Smooth muscle cell (in vitro differentiated cells): ENCODE measurements at regions not wholly inside any gene's neighbourhood (a gene's known extent, or its start where the extent isn't known, plus 50 kb on each side); places are given as distances from the start of the nearest gene placed in this dataset.

ENCODE experiments used
- DNase-seq: peaks from one replicate; lab custom pipeline; 2025; ENCODE audit not compliant: unreplicated experiment; lab: John Stamatoyannopoulos, UW
- H2AFZ ChIP-seq: fragments of 200-600 bp; sonication (generic); 2 replicates; pipeline ENCODE4 v1.6.0; 2016; ENCODE audit warnings: antibody characterized with exemption, low read depth, mild to moderate bottlenecking
- H3F3A ChIP-seq: fragments of 200-600 bp; sonication (generic); 2 replicates; pipeline ENCODE4 v1.6.0; 2017; ENCODE audit warnings: antibody characterized with exemption, low read depth
- H3K27ac ChIP-seq: fragments of 200-600 bp; sonication (generic); 2 replicates; pipeline ENCODE4 v1.5.1; 2016; ENCODE audit warnings: low read depth, mild to moderate bottlenecking
- H3K27me3 ChIP-seq: fragments of 200-600 bp; sonication (generic); 2 replicates; pipeline ENCODE4 v1.6.1; 2016; ENCODE audit warnings: low read depth, mild to moderate bottlenecking
- H3K36me3 ChIP-seq: fragments of 200-600 bp; sonication (generic); 2 replicates; pipeline ENCODE4 v1.5.1; 2016; ENCODE audit warnings: low read depth
- H3K4me1 ChIP-seq: fragments of 200-600 bp; sonication (generic); 2 replicates; pipeline ENCODE4 v1.5.1; 2016; ENCODE audit warnings: low read depth
- H3K4me2 ChIP-seq: fragments of 200-600 bp; sonication (generic); 2 replicates; pipeline ENCODE4 v1.6.0; 2016; ENCODE audit warnings: mild to moderate bottlenecking
- H3K4me3 ChIP-seq: fragments of 200-600 bp; sonication (generic); 2 replicates; pipeline ENCODE4 v1.5.1; 2016; ENCODE audit warnings: mild to moderate bottlenecking
- H3K79me2 ChIP-seq: fragments of 200-600 bp; sonication (generic); 2 replicates; pipeline ENCODE4 v1.6.0; 2016; ENCODE audit warnings: low read depth, mild to moderate bottlenecking
- H3K9ac ChIP-seq: fragments of 200-600 bp; sonication (generic); 2 replicates; pipeline ENCODE4 v1.6.0; 2016; ENCODE audit warnings: low read depth
- H3K9me3 ChIP-seq: fragments of 200-600 bp; sonication (generic); replicated peaks from 2 replicates; pipeline ENCODE4 v1.5.1; 2016; ENCODE audit warnings: low read depth
- H4K20me1 ChIP-seq: fragments of 200-600 bp; sonication (generic); 2 replicates; pipeline ENCODE4 v1.6.0; 2016; ENCODE audit warnings: low read depth
- WGBS: methylation state at CpG from one replicate; pipeline ENCODE4 v1.1.7; 2016; ENCODE audit warnings: low lambda C conversion rate; 5-methylcytosine and 5-hydroxymethylcytosine counted together
- TF ChIP-seq, protein P1 (sequence below): fragments of 200-600 bp; sonication (generic); IDR thresholded peaks from 2 replicates; pipeline ENCODE4 v1.5.1; 2017; ENCODE audit warnings: borderline replicate concordance, mild to moderate bottlenecking, antibody characterized with exemption; ENCODE audit not compliant: insufficient read depth, poor library complexity, severe bottlenecking

DNA sequence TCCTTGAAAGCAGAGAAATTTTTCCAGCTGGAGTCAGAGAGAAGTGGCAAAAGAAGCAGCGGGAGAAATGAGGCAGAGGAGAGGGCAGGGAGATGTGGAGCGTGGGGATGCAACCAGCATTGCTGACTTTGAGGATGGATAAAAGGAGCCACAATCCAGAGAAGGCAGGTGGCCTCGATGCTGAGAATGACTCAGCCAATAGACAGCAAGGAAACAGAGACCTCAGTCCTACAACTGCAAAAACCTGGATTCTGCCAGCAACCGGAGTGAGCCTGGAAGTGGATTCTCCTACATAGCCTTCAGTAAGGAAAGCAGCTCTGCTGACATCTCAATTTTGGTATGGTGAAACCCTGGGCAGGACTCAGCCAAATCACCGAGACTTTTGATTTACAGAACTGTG, 128.9 kb upstream of the ATP1B1 start:
- H3K4me2 ChIP-seq: no peak overlapping the region
- TF ChIP-seq, protein P1, sequence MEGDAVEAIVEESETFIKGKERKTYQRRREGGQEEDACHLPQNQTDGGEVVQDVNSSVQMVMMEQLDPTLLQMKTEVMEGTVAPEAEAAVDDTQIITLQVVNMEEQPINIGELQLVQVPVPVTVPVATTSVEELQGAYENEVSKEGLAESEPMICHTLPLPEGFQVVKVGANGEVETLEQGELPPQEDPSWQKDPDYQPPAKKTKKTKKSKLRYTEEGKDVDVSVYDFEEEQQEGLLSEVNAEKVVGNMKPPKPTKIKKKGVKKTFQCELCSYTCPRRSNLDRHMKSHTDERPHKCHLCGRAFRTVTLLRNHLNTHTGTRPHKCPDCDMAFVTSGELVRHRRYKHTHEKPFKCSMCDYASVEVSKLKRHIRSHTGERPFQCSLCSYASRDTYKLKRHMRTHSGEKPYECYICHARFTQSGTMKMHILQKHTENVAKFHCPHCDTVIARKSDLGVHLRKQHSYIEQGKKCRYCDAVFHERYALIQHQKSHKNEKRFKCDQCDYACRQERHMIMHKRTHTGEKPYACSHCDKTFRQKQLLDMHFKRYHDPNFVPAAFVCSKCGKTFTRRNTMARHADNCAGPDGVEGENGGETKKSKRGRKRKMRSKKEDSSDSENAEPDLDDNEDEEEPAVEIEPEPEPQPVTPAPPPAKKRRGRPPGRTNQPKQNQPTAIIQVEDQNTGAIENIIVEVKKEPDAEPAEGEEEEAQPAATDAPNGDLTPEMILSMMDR: no peak
- H3K36me3 ChIP-seq: no peaks in the 10 kb centered on the region
- no peaks in the 10 kb centered on the region for H3K9me3 ChIP-seq
- H2AFZ ChIP-seq: no peak overlapping the region
- H3K9ac ChIP-seq: no peak overlapping the region
- no peaks in the 10 kb centered on the region for H3K4me1 ChIP-seq
- DNase-seq: no peak
- H3K4me3 ChIP-seq: no peak overlapping the region
- no peaks in the 10 kb centered on the region for H4K20me1 ChIP-seq
- H3F3A ChIP-seq: no peaks in the 10 kb centered on the region
- H3K27me3 ChIP-seq: no peaks in the 10 kb centered on the region
- no peaks in the 10 kb centered on the region for H3K79me2 ChIP-seq
- H3K27ac ChIP-seq: no peak overlapping the region
- WGBS: 70% methylated on average over 5 of the region's 5 CpGs

DNA sequence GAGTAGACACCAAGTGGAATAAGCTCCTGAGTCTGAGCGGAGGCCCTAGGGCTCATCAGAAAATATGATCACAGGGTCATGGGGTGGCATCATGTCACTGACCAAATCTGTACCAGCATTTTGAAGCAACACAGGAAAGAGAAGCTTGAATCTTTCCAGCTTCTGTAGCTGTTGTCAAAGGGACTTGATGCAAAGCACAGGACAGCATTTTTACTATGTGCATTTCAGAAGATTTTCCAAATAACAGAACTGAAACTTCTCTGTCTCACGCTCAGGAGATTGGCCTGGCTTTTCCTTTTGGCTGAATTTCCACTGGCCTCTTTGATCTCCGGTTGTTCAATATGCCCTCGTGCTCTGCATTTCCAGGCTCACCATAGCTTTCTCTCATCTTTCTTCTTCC, 127.2 kb upstream of the ATP1B1 start:
- TF ChIP-seq, protein P1: no peak
- Histone ChIP-seq H3K9ac (no peak overlapping the region), H2AFZ (peak overlapping the region; percentile 60), H3K9me3 (no peaks in the 10 kb centered on the region), H3K4me3 (no peak overlapping the region), H3K36me3 (no peaks in the 10 kb centered on the region), H3K27me3 (no peaks in the 10 kb centered on the region), H3K27ac (no peak overlapping the region), H3F3A (no peaks in the 10 kb centered on the region), H3K4me2 (no peak overlapping the region), H3K4me1 (no peaks in the 10 kb centered on the region), H4K20me1 (no peaks in the 10 kb centered on the region), H3K79me2 (no peaks in the 10 kb centered on the region)
- 61% methylated on average over 4 of the region's 4 CpGs for WGBS
- DNase-seq: no peak

DNA sequence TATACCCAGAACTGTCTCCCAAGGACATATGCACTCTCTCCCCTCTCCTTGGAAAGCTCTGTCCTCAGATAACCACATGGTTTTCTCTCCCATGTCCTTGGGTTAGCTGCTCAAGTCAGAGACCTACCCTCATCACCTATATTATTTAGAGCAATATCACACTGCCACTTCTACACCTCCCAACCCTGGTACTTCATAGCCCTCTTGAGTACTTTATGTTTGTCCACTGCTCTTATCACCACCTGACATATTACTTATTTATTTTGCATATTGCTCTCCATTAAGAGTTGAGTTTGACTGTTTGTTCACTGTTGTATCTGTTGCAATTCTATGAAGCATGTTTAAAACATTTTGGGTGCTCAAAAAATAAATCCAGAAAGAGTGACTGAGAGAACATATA, 126.3 kb upstream of the ATP1B1 start:
- no peaks in the 10 kb centered on the region for H3F3A ChIP-seq
- peak overlapping the region; percentile 60 for H2AFZ ChIP-seq
- H3K27ac ChIP-seq: no peak overlapping the region
- no peak overlapping the region for H3K4me3 ChIP-seq
- H3K36me3 ChIP-seq: no peaks in the 10 kb centered on the region
- no peak overlapping the region for H3K9ac ChIP-seq
- H4K20me1 ChIP-seq: no peaks in the 10 kb centered on the region
- no peaks in the 10 kb centered on the region for H3K4me1 ChIP-seq
- no peak overlapping the region for H3K4me2 ChIP-seq
- H3K79me2 ChIP-seq: no peaks in the 10 kb centered on the region
- no peak for DNase-seq
- H3K9me3 ChIP-seq: no peaks in the 10 kb centered on the region
- TF ChIP-seq, protein P1: no peak
- H3K27me3 ChIP-seq: no peaks in the 10 kb centered on the region

DNA sequence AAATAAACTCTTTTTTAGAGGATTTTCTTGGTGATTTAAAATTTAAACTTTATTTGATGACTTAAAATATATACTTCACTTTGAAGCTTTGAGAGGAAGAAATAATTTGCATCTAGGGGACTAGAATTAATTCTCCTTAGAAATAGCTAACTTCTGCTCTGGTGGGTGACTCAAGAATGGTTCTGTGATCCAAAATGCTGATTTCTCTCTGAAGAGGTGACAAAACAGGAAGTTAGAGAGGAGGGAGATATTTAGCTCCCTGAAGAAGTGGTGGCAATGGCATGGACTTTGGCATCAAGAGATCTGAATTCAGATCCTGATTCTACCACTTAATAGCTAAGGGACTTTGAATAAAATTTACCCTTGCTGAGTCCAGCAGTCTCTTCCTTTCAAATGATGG, 125.8 kb upstream of the ATP1B1 start:
- H3K4me2 ChIP-seq: no peak overlapping the region
- H4K20me1 ChIP-seq: no peaks in the 10 kb centered on the region
- no peak overlapping the region for H2AFZ ChIP-seq
- H3K36me3 ChIP-seq: no peaks in the 10 kb centered on the region
- no peaks in the 10 kb centered on the region for H3F3A ChIP-seq
- TF ChIP-seq, protein P1: no peak
- no peaks in the 10 kb centered on the region for H3K4me1 ChIP-seq
- H3K9ac ChIP-seq: no peak overlapping the region
- no peaks in the 10 kb centered on the region for H3K79me2 ChIP-seq
- DNase-seq: no peak
- H3K9me3 ChIP-seq: no peaks in the 10 kb centered on the region
- H3K27me3 ChIP-seq: no peaks in the 10 kb centered on the region
- H3K27ac ChIP-seq: no peak overlapping the region
- H3K4me3 ChIP-seq: no peak overlapping the region
